ENCODE measurements at regions not wholly inside any gene's neighbourhood (a gene's known extent, or its start where the extent isn't known, plus 50 kb on each side); places are given as distances from the start of the nearest gene placed in this dataset.

- no peak for DNase-seq (ENCODE audit: low read depth in 2 of 2)
Observed at GRCh38 chr1:98330224-98330623, 331.3 kb upstream of the SNX7 start.

- DNase-seq (ENCODE audit: low read depth in 2 of 2) = no peak
Observed at GRCh38 chr1:98328855-98329254, 332.7 kb upstream of the SNX7 start.

- no peak for DNase-seq (ENCODE audit: low read depth in 2 of 2)
Observed at GRCh38 chr1:98327220-98327861, 334.2 kb upstream of the SNX7 start.

- no peak for DNase-seq (ENCODE audit: low read depth in 2 of 2)
Observed at GRCh38 chr1:98325646-98326440, 335.7 kb upstream of the SNX7 start.

GRCh38 chr1:98323906-98324358 lies 337.6 kb upstream of the SNX7 start:
- no peak for DNase-seq (ENCODE audit: low read depth in 2 of 2)

- DNase-seq (ENCODE audit: low read depth in 2 of 2) = no peak
Observed at GRCh38 chr1:98323388-98323787, 338.1 kb upstream of the SNX7 start.

GRCh38 chr1:98322966-98323365 lies 338.6 kb upstream of the SNX7 start:
- DNase-seq (ENCODE audit: low read depth in 2 of 2) = no peak

- DNase-seq (ENCODE audit: low read depth in 2 of 2) = no peak
Observed at GRCh38 chr1:98322086-98322485, 339.4 kb upstream of the SNX7 start.

GRCh38 chr1:98321191-98321590 lies 340.3 kb upstream of the SNX7 start:
- no peak for DNase-seq (ENCODE audit: low read depth in 2 of 2)

GRCh38 chr1:98316286-98316905 lies 345.1 kb upstream of the SNX7 start:
- DNase-seq (ENCODE audit: low read depth in 2 of 2) = no peak

- DNase-seq (ENCODE audit: low read depth in 2 of 2) = no peak
Observed at GRCh38 chr1:98315309-98315708, 346.2 kb upstream of the SNX7 start.

- DNase-seq (ENCODE audit: low read depth in 2 of 2) = no peak
Observed at GRCh38 chr1:98314601-98315000, 346.9 kb upstream of the SNX7 start.

GRCh38 chr1:98306517-98307089 lies 354.9 kb upstream of the SNX7 start:
- no peak for DNase-seq (ENCODE audit: low read depth in 2 of 2)

- DNase-seq (ENCODE audit: low read depth in 2 of 2) = no peak
Observed at GRCh38 chr1:98305362-98305761, 356.2 kb upstream of the SNX7 start.

GRCh38 chr1:98304888-98305287 lies 356.6 kb upstream of the SNX7 start:
- DNase-seq (ENCODE audit: low read depth in 2 of 2) = no peak

- DNase-seq (ENCODE audit: low read depth in 2 of 2) = no peak
Observed at GRCh38 chr1:98299861-98300260, 361.7 kb upstream of the SNX7 start.

- DNase-seq (ENCODE audit: low read depth in 2 of 2) = no peak
Observed at GRCh38 chr1:98299313-98299712, 362.2 kb upstream of the SNX7 start.

GRCh38 chr1:98298319-98298718 lies 363.2 kb upstream of the SNX7 start:
- DNase-seq (ENCODE audit: low read depth in 2 of 2) = no peak

GRCh38 chr1:98296681-98297080 lies 364.8 kb upstream of the SNX7 start:
- DNase-seq (ENCODE audit: low read depth in 2 of 2) = no peak

GRCh38 chr1:98294127-98294526 lies 367.4 kb upstream of the SNX7 start:
- DNase-seq (ENCODE audit: low read depth in 2 of 2) = no peak

GRCh38 chr1:98292994-98293393 lies 368.5 kb upstream of the SNX7 start:
- no peak for DNase-seq (ENCODE audit: low read depth in 2 of 2)

GRCh38 chr1:98289311-98289710 lies 368.5 kb upstream of the DPYD start:
- DNase-seq (ENCODE audit: low read depth in 2 of 2) = no peak

GRCh38 chr1:98288494-98288893 lies 367.7 kb upstream of the DPYD start:
- no peak for DNase-seq (ENCODE audit: low read depth in 2 of 2)

All from stimulated activated CD4-positive, alpha-beta T cell treated with anti-CD3 and anti-CD28 coated beads, Interleukin-1b, Interleukin-23, amount 100 ng/mL, for 1 hour (primary cell).